GM12891 (cell line): ENCODE measurements at regions not wholly inside any gene's neighbourhood (a gene's known extent, or its start where the extent isn't known, plus 50 kb on each side); places are given as distances from the start of the nearest gene placed in this dataset.
"Not testable (repeated sequence)": the region's sequence is repeated elsewhere in the genome, so short reads cannot be mapped to it uniquely, and the experiment has no call there.

Experiments used
- DNase-seq: peaks from one replicate; pipeline ENCODE4 v3.0.0; 2011; ENCODE audit warnings: low spot score; ENCODE audit not compliant: insufficient read length
- FAIRE-seq: peaks from 2 replicates; lab custom pipeline; 2011; peaks lifted over from hg19 to GRCh38; lab: Jason Lieb, UNC
- PAX5 ChIP-seq: IDR thresholded peaks from 2 replicates; pipeline ENCODE4 v1.6.1; 2011; ENCODE audit warnings: low read length, moderate library complexity, mild to moderate bottlenecking; ENCODE audit not compliant: insufficient read depth, severe bottlenecking
- POLR2A ChIP-seq: IDR thresholded peaks from 2 replicates; pipeline ENCODE4 v1.6.1; 2011; ENCODE audit warnings: low read depth, low read length, control low read depth
- POLR2AphosphoS5 ChIP-seq: IDR thresholded peaks from 2 replicates; pipeline ENCODE4 v1.6.1; 2011; ENCODE audit warnings: low read depth, low read length, control low read depth
- POU2F2 ChIP-seq: IDR thresholded peaks from 2 replicates; pipeline ENCODE4 v1.6.1; 2011; ENCODE audit warnings: low read depth, mild to moderate bottlenecking, control low read depth, low read length, moderate library complexity
- SPI1 ChIP-seq: IDR thresholded peaks from 2 replicates; pipeline ENCODE4 v1.6.1; 2011; ENCODE audit warnings: low read depth, low read length, control low read depth
- TAF1 ChIP-seq: IDR thresholded peaks from 2 replicates; pipeline ENCODE4 v1.6.1; 2011; ENCODE audit warnings: low read depth, low read length, control low read depth

- DNase-seq (no peak), FAIRE-seq (no peak)
- no peak for TF ChIP-seq PAX5
- no peak for TF ChIP-seq POLR2A
Observed at GRCh38 chr10:45154502-45154901, 153.8 kb downstream of the ZNF22 start.

GRCh38 chr10:45155784-45156183 is 155.1 kb downstream of the ZNF22 start:
- DNase-seq (no peak), FAIRE-seq (no peak)
- TF ChIP-seq PAX5, result no peak
- no peak for TF ChIP-seq POLR2A
- no peak for TF ChIP-seq POLR2AphosphoS5
- no peak for TF ChIP-seq TAF1

GRCh38 chr10:45160271-45160670 is 155.1 kb downstream of the OR13A1 start:
- peak; percentile 54 for FAIRE-seq
- TF ChIP-seq POU2F2 (no peak), PAX5 (no peak), POLR2AphosphoS5 (no peak), TAF1 (no peak), POLR2A (no peak), SPI1 (no peak)

GRCh38 chr10:45163315-45163975 is 152.0 kb downstream of the OR13A1 start:
- TF ChIP-seq TAF1 (no peak), POU2F2 (no peak), PAX5 (no peak), POLR2AphosphoS5 (no peak), SPI1 (no peak)
- no peak for DNase-seq
- no peak for FAIRE-seq

More at GRCh38 chr10:45160271-45160670, 155.1 kb downstream of the OR13A1 start:
- DNase-seq, result no peak

- not testable (repeated sequence) for FAIRE-seq, DNase-seq
Observed at GRCh38 chr10:45175520-45176118, 139.8 kb downstream of the OR13A1 start.

- FAIRE-seq (no peak), DNase-seq (no peak)
- TF ChIP-seq SPI1, result no peak
- TF ChIP-seq TAF1, result no peak
- TF ChIP-seq POU2F2, result no peak
- no peak for TF ChIP-seq POLR2AphosphoS5
- no peak for TF ChIP-seq POLR2A
- TF ChIP-seq PAX5, result no peak
Observed at GRCh38 chr10:45179691-45180090, 135.7 kb downstream of the OR13A1 start.

GRCh38 chr10:45180507-45180906 is 134.9 kb downstream of the OR13A1 start:
- FAIRE-seq (no peak), DNase-seq (no peak)
- no peak for TF ChIP-seq POLR2A
- no peak for TF ChIP-seq TAF1
- TF ChIP-seq POU2F2, result no peak
- no peak for TF ChIP-seq POLR2AphosphoS5
- TF ChIP-seq PAX5, result no peak
- TF ChIP-seq SPI1, result no peak

- DNase-seq, result no peak
- FAIRE-seq, result no peak
- TF ChIP-seq TAF1 (no peak), POU2F2 (no peak), SPI1 (no peak), POLR2AphosphoS5 (no peak), PAX5 (no peak), POLR2A (no peak)
Observed at GRCh38 chr10:45180946-45181875, 134.2 kb downstream of the OR13A1 start.

GRCh38 chr10:45183174-45183573 is 132.2 kb downstream of the OR13A1 start:
- no peak for TF ChIP-seq SPI1
- TF ChIP-seq POLR2AphosphoS5, result no peak
- no peak for TF ChIP-seq POLR2A
- no peak for TF ChIP-seq POU2F2
- no peak for TF ChIP-seq PAX5
- TF ChIP-seq TAF1, result no peak
- DNase-seq (no peak), FAIRE-seq (no peak)

- TF ChIP-seq PAX5 (no peak), POU2F2 (no peak), POLR2A (no peak), TAF1 (no peak), SPI1 (no peak), POLR2AphosphoS5 (no peak)
- no peak for DNase-seq
- no peak for FAIRE-seq
Observed at GRCh38 chr10:45197816-45198485, 117.5 kb downstream of the OR13A1 start.
